ENCODE measurements at regions not wholly inside any gene's neighbourhood (a gene's known extent, or its start where the extent isn't known, plus 50 kb on each side); places are given as distances from the start of the nearest gene placed in this dataset.

- TF ChIP-seq POLR2A (IDR thresholded peaks at IDR 0.05) (no peak), EP300 (IDR thresholded peaks at IDR 0.05) (no peak), CTCF (IDR thresholded peaks at IDR 0.05) (no peak), POLR2AphosphoS5 (IDR thresholded peaks at IDR 0.05) (no peak)
Observed at GRCh38 chr10:2686691-2687090, 380.7 kb upstream of the PFKP start.

Data from suprapubic skin (tissue), 4 donors.